ENCODE measurements at regions not wholly inside any gene's neighbourhood (a gene's known extent, or its start where the extent isn't known, plus 50 kb on each side); places are given as distances from the start of the nearest gene placed in this dataset.

- TF ChIP-seq CTCF (IDR thresholded peaks at IDR 0.05), result no peak
- no peak for TF ChIP-seq POLR2A (IDR thresholded peaks at IDR 0.05)
- TF ChIP-seq EP300 (IDR thresholded peaks at IDR 0.05), result no peak
These were observed 137.0 kb upstream of the IL15 start for GRCh38 chr4:141499261-141499853.

Measured in gastroesophageal sphincter (tissue), 3 donors.